ENCODE measurements at regions not wholly inside any gene's neighbourhood (a gene's known extent, or its start where the extent isn't known, plus 50 kb on each side); places are given as distances from the start of the nearest gene placed in this dataset.
A peak's percentile ranks its signal among the peaks of the same experiment; 100 is the strongest.

DNA sequence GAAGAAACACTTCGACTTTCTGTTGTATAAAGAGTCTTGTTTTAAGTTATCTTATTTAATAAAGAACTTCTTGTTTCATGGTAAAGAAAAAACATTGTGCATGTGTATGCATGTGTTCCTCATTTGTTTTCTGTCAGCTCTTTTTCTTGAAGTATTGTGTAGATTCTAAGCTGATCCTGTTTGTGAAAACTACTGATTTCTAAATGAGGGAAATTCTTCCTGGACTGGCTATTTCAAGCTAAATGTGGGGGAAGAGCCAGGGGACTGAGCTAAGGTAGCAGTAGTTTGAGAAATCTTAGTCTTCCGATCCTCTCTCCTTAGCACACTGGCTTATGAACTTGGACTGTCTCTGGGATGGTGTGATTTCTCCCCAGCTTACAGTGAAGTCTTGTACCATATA, 56.4 kb upstream of the RBMS1 start:
- no peaks in the 10 kb centered on the region for H3K36me3 Mint-ChIP-seq
- H3K4me3 Mint-ChIP-seq = no peak overlapping the region
- H3K27me3 Mint-ChIP-seq = peaks cover 6 to 16% of the 10 kb centered on the region in 2 donors
- ATAC-seq (replicated peaks) (no peak), DNase-seq (no peak)
- peaks cover 2 to 5% of the 10 kb centered on the region in 2 donors for H3K4me1 Mint-ChIP-seq
- no peaks in the 10 kb centered on the region for H3K9me3 Mint-ChIP-seq
- no peak overlapping the region for H3K27ac Mint-ChIP-seq

DNA sequence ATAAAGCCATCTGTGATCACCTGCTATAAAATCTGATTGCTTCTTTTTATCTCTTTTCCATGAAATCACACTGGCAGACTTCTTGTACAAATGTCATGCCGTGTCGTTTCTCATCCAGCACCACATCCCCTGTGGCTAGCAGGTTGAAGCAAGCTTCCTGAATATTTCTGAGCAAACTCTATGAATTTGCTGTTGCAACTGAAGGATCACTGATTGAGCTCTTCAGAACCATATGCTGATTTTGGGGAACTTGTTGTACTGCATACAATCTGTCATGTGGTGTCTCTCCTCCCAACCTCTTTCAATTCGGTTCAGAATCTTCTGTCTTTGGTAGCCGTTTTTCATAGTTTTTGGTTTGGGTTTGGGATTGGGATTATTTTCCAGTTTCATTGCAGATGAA, 57.7 kb upstream of the RBMS1 start:
- no peak overlapping the region for H3K4me3 Mint-ChIP-seq

DNA sequence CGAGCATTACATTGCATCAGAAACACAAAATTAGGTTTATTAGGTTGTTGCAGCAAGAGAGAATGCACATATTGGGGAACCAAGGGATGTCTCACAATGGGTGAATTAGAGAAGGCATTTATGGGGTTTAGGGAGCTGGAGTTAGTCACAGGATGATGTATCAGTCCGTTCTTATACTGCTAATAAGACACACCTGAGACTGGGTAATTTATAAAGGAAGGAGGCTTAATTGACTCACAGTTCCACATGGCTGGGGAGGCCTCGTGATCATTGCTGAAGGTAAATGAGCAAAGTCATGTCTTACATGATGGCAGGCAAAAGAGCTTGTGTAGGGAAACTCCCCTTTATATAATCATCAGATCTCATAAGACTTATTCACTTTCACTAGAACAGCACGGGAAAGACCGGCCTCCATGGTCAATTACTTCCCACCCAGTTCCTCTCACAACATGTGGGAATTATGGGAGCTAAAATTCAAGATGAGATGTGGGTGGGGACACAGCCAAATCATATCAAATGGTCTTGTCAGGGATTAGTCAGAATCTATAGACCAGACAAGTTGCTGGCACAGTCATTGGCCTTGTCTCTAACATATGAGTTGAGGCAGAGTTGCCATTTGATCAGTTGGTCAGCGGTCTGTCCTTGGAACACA, 61.9 kb upstream of the RBMS1 start:
- Mint-ChIP-seq H3K9me3 (peaks cover 0 to 7% of the 10 kb centered on the region in 2 donors), H3K4me3 (no peak overlapping the region), H3K27me3 (peaks cover 6 to 18% of the 10 kb centered on the region in 2 donors), H3K36me3 (no peaks in the 10 kb centered on the region), H3K4me1 (peaks cover 2 to 5% of the 10 kb centered on the region in 2 donors), H3K27ac (no peak overlapping the region)
- ATAC-seq (replicated peaks) (no peak), DNase-seq (no peak)

More for the DNA sequence above, 57.7 kb upstream of the RBMS1 start:
- DNase-seq (no peak), ATAC-seq (replicated peaks) (no peak)
- no peaks in the 10 kb centered on the region for H3K36me3 Mint-ChIP-seq
- peaks cover 2 to 5% of the 10 kb centered on the region in 2 donors for H3K4me1 Mint-ChIP-seq
- peaks cover 0 to 4% of the 10 kb centered on the region in 2 donors for H3K9me3 Mint-ChIP-seq
- peaks cover 6 to 16% of the 10 kb centered on the region in 2 donors for H3K27me3 Mint-ChIP-seq
- H3K27ac Mint-ChIP-seq = no peak overlapping the region

DNA sequence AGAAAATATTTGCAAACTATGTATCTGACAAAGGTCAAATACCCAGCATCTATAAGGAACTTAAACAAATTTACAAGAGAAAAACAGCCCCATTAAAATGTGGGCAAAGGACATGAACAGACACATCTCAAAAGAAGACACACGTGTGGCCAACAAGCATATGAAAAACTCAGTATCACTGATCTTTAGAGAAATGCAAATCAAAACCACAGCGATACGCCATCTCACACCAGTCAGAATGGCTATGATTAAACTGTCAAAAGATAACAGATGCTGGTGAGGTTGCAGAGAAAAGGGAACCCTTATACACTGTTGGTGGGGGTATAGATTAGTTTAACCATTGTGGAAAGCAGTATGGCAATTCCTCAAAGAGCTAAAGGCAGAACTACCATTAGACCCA, 64.3 kb upstream of the RBMS1 start:
- H3K4me3 Mint-ChIP-seq = no peak overlapping the region
- peaks cover 0 to 9% of the 10 kb centered on the region in 2 donors for H3K27me3 Mint-ChIP-seq
- no peaks in the 10 kb centered on the region for H3K4me1 Mint-ChIP-seq
- H3K36me3 Mint-ChIP-seq = no peaks in the 10 kb centered on the region
- DNase-seq = no peak
- peaks cover 0 to 7% of the 10 kb centered on the region in 2 donors for H3K9me3 Mint-ChIP-seq
- no peak overlapping the region for H3K27ac Mint-ChIP-seq
- no peak for ATAC-seq (replicated peaks)

DNA sequence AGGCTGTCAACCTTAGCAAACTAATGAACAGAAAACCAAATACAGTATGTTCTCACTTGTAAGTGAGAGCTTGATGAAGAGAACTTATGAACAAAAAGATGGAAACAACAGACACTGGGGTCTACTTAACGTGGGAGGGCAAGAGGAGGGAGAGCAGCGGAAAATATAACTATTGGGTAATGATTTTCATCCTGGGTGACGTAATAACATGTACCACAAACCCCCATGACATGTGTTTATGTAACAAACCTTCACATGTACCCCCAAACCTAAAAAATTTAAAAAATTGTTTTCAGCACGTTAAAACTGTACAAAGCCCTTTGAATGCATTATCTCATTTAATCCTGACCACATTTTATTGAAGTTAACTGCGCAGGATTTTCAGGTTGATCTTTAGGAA, 64.9 kb upstream of the RBMS1 start:
- H3K4me1 Mint-ChIP-seq = no peaks in the 10 kb centered on the region
- no peak overlapping the region for H3K4me3 Mint-ChIP-seq
- peaks cover 0 to 7% of the 10 kb centered on the region in 2 donors for H3K9me3 Mint-ChIP-seq
- ATAC-seq (replicated peaks) (no peak), DNase-seq (no peak)
- H3K36me3 Mint-ChIP-seq = no peaks in the 10 kb centered on the region
- H3K27me3 Mint-ChIP-seq = peaks cover 0 to 4% of the 10 kb centered on the region in 2 donors
- H3K27ac Mint-ChIP-seq = no peak overlapping the region

DNA sequence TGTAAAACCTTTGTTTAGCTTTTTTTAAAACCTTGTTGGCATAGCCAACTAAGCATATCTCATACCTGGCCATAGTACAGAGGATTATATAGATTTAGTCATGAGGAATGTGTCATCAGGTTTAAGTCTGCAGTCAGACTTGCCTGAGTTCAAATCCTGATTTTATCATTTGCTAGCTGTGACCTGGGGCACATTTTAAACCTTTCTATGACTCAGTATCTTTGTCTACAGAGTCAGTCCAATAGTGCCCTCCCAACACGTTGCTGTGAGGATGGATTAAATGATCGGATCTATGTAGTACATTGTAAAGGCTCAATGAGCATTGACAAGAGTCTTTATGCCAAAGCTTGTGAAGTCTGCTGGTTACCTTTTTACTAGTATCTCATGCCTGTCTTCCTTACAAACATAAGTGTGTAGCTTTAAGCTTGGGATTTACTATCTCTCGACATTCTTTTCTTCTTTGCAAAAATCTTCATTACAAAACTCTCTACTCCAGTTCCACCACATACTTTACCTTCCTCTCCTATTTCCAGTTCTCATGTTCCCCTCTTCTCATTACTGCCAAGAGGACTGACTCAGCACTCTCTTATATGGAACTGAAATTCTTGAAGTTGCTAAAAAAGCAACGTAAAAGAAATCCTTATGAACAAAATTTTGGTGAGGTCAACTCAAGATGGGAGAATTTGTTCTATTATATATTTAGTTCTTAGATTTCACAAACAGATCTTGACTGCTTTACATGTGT, 68.1 kb upstream of the RBMS1 start:
- H3K4me1 Mint-ChIP-seq = no peaks in the 10 kb centered on the region
- peaks cover 0 to 3% of the 10 kb centered on the region in 2 donors for H3K9me3 Mint-ChIP-seq
- H3K27ac Mint-ChIP-seq = no peak overlapping the region
- no peak for ATAC-seq (replicated peaks)
- DNase-seq = no peak
- H3K4me3 Mint-ChIP-seq = no peak overlapping the region
- H3K27me3 Mint-ChIP-seq = peaks cover 0 to 4% of the 10 kb centered on the region in 2 donors
- no peaks in the 10 kb centered on the region for H3K36me3 Mint-ChIP-seq

DNA sequence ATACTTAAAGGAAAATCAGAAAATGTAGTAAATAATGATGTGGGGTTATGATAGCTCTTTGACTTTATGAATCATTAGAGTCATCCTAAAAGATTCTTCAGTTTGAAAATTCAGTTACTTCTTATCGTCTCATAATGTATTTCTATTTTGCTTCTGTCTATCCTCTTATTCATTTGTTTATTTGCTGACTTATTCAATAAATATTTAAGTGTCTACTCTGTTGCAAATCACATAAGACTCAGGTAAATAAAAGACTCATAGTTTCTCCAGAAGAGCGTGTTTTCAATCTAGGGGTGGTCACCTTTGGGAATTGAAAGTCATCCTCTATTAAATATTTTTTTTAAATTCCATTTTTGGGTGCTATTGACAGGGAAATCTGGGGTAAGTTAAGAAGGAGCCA, 69.1 kb upstream of the RBMS1 start:
- peaks cover 0 to 4% of the 10 kb centered on the region in 2 donors for H3K27me3 Mint-ChIP-seq
- no peak overlapping the region for H3K27ac Mint-ChIP-seq
- ATAC-seq (replicated peaks) (no peak), DNase-seq (no peak)
- H3K4me1 Mint-ChIP-seq = no peaks in the 10 kb centered on the region
- no peaks in the 10 kb centered on the region for H3K9me3 Mint-ChIP-seq
- no peaks in the 10 kb centered on the region for H3K36me3 Mint-ChIP-seq
- no peak overlapping the region for H3K4me3 Mint-ChIP-seq

DNA sequence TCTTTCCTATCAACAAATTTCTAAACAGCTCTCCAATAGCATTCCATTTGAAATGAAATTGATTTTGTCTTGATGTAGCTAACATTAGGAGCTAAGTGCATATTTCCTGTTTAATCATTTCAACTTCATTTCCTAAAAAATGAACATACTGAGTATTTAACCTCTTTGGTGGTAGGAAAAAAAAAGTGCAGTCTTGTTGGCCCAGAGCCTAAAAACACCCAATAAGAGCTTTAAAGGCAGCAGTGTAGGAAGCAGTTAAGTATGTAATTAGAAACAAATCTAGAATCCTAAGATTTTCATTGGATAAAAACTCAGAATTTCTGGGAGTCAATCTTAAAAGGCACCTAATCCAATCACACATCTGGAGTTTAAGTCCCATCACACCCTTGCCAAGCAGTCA, 71.0 kb upstream of the RBMS1 start:
- Mint-ChIP-seq H3K4me3 (no peak overlapping the region), H3K27ac (no peak overlapping the region)
- DNase-seq = no peak

DNA sequence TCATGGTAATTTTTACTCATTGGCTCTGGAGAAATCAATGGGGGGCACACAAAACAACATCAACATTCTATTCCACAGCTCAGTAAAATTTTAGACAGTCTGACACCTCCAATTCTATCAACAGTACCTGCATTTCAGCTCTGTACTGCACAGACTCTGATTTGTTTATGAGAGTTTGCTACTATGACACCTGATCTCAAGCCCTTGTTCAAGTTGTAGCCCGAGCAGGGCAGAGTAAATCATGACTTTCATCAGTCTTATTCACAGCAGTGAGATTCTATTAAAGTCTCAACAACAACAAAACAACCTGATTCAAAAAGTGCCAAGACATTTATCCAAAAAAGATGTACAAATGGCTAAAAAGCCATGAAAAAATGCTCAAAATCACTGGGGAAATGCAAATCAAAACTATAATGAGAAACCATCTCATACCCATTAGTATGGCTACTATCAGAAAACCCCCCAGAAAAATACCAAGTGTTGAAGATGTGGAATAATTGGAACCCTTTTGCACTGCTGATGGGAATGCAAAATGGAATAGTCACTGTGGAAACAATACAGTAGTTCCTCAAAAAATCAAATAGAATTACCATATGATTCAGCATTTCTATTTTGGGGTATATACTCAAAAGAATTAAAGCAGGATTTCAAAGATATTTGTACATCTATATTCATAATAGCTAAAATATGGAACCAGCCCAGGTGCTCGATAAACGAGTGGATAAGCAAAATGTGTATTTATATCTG, 71.7 kb upstream of the RBMS1 start:
- no peaks in the 10 kb centered on the region for H3K4me1 Mint-ChIP-seq
- no peak overlapping the region for H3K4me3 Mint-ChIP-seq
- no peaks in the 10 kb centered on the region for H3K9me3 Mint-ChIP-seq
- H3K27me3 Mint-ChIP-seq = peaks cover 0 to 6% of the 10 kb centered on the region in 2 donors
- no peaks in the 10 kb centered on the region for H3K36me3 Mint-ChIP-seq
- no peak for ATAC-seq (replicated peaks)
- DNase-seq = no peak
- H3K27ac Mint-ChIP-seq = no peak overlapping the region

More for the DNA sequence above, 71.0 kb upstream of the RBMS1 start:
- peaks cover 0 to 6% of the 10 kb centered on the region in 2 donors for H3K27me3 Mint-ChIP-seq
- no peaks in the 10 kb centered on the region for H3K36me3 Mint-ChIP-seq
- no peaks in the 10 kb centered on the region for H3K9me3 Mint-ChIP-seq
- no peak for ATAC-seq (replicated peaks)
- H3K4me1 Mint-ChIP-seq = no peaks in the 10 kb centered on the region

DNA sequence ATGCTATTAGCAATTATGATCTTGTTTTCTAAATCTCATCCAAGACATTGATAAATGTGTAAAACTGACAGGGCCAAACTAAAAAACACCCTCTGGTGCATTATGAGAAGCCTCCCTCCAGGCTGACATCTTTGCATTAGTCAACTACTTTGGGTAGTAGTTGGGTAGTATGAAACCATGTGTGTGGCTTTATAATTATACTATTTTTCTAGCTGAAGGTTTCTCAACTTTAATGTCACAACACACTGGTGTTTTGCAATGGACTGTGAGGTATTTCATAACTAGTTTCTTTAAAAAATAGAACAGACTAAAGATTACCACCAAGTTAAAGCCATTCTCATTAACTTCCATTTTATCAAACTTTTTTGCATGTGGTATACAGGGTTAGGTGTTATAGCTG, 73.1 kb upstream of the RBMS1 start:
- no peak for DNase-seq
- H3K27ac Mint-ChIP-seq = no peak overlapping the region

DNA sequence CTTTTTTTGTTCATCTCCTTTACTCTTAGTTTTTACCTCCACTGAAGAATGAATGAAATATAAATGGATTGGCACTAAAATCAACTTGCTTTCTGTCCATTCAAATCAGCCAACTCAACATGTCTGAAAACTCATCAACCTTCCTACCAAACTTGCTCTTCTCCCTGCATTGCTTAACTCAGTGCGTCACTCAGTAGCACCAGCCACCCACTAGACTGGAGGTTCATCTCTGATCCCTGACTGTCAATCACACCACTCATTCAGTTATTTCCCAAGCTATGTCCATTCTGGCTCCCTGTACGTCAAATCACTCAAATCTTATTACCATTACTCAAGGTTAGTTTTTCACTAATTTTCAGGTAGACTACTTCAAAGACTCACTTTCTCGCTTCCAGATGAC, 75.2 kb upstream of the RBMS1 start:
- Mint-ChIP-seq H3K27ac (no peak overlapping the region), H3K4me1 (no peaks in the 10 kb centered on the region)

More for the DNA sequence above, 73.1 kb upstream of the RBMS1 start:
- H3K27me3 Mint-ChIP-seq = peaks cover 0 to 6% of the 10 kb centered on the region in 2 donors
- no peak for ATAC-seq (replicated peaks)
- no peaks in the 10 kb centered on the region for H3K4me1 Mint-ChIP-seq
- no peaks in the 10 kb centered on the region for H3K36me3 Mint-ChIP-seq
- no peak overlapping the region for H3K4me3 Mint-ChIP-seq
- no peaks in the 10 kb centered on the region for H3K9me3 Mint-ChIP-seq

DNA sequence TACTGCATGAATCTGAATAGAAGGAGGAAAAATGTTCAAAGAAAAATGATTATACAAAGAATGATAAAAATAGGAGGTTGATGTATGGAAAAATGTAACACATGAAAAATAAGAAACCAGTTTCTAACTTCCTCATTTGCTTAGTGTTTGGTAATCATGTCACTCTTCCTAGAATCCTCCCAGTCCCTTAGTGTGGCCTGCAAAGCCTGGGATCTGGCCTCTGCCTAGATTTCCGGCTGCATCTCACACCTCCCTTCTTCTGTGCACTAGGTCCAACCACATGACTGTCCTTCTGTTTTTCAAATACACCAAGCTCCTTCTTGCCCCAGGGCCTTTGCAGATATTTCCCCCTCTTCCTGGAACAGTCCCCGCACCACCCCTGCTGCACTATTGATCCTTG, 76.8 kb upstream of the RBMS1 start:
- peaks cover 0 to 6% of the 10 kb centered on the region in 2 donors for H3K27me3 Mint-ChIP-seq
- no peak overlapping the region for H3K27ac Mint-ChIP-seq
- ATAC-seq (replicated peaks) (no peak), DNase-seq (no peak)
- H3K9me3 Mint-ChIP-seq = no peaks in the 10 kb centered on the region
- no peaks in the 10 kb centered on the region for H3K4me1 Mint-ChIP-seq
- H3K4me3 Mint-ChIP-seq = no peak overlapping the region
- H3K36me3 Mint-ChIP-seq = no peaks in the 10 kb centered on the region

More for the DNA sequence above, 75.2 kb upstream of the RBMS1 start:
- DNase-seq (no peak), ATAC-seq (replicated peaks) (no peak)
- no peaks in the 10 kb centered on the region for H3K36me3 Mint-ChIP-seq
- H3K4me3 Mint-ChIP-seq = no peak overlapping the region
- peaks cover 0 to 6% of the 10 kb centered on the region in 2 donors for H3K27me3 Mint-ChIP-seq
- no peaks in the 10 kb centered on the region for H3K9me3 Mint-ChIP-seq

DNA sequence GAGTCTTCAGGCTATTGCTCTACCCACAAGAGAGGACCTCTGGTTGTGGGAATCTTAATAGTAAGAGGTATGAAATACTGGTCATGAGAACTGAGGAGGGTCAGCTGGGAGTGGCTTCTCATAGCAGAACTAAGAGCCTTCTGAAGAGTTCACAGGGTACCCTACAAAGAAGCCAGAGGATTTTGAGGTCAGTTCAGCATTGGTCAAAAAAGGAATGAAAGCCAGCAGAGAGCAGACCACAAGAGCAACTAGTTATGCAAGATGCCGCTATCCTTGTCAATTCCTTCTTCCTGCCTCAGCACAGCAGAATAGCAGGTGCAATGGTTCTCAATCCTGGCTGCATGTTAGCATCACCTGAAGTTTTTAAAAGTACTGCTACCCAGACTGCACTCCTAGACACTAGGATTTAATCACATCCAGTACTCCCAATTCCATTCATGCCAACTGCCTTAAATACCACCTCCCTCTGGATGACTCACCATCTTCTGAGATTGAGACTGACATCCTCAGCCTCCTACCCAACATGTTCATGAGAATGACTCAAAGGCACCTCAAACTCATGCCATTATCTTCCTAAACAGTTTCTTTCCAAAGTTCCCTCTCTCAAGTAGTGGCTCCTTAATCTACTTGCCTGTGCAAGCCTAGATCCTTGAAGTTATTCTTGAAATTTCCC, 81.0 kb upstream of the RBMS1 start:
- Mint-ChIP-seq H3K27ac (no peak overlapping the region), H3K4me3 (no peak overlapping the region), H3K9me3 (no peaks in the 10 kb centered on the region), H3K36me3 (no peaks in the 10 kb centered on the region), H3K27me3 (no peaks in the 10 kb centered on the region), H3K4me1 (no peaks in the 10 kb centered on the region)
- no peak for ATAC-seq (replicated peaks)
- no peak for DNase-seq

DNA sequence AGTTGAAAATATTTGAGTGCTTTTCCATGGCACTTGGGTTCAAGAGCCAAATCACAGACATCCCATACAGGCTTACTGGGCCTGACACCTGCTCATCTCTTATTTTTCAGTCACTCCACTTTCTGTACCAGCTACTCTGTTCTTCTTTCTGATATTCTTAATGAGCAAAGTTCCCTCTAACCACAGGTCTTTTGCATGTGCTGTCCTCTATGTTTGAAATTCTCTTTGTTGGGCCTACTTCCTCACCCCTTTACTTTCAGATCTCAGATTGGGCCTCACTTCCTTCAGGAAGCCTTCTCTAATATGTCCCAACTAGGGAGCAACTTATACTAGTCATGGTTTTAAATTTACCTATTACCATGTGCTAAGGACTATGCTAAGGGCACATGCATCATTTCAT, 81.8 kb upstream of the RBMS1 start:
- no peak overlapping the region for H3K27ac Mint-ChIP-seq
- H3K36me3 Mint-ChIP-seq = no peaks in the 10 kb centered on the region

More for the DNA sequence above, 81.8 kb upstream of the RBMS1 start:
- Mint-ChIP-seq H3K9me3 (no peaks in the 10 kb centered on the region), H3K4me1 (no peaks in the 10 kb centered on the region), H3K4me3 (no peak overlapping the region), H3K27me3 (no peaks in the 10 kb centered on the region)
- DNase-seq = no peak
- ATAC-seq (replicated peaks) = peak; percentile 41 to 57
